ENCODE measurements at regions not wholly inside any gene's neighbourhood (a gene's known extent, or its start where the extent isn't known, plus 50 kb on each side); places are given as distances from the start of the nearest gene placed in this dataset.

GRCh38 chr4:36921476-36922216, 322.9 kb upstream of the NWD2 start:
- Histone ChIP-seq H3K9me3 (ENCODE audit: control insufficient read depth, insufficient read depth, low read depth, low read length) (no peaks in the 10 kb centered on the region), H3K27ac (ENCODE audit: extremely low read depth, low read depth, low read length) (no peak overlapping the region)
- POLR2A ChIA-PET = no interaction called here

More at GRCh38 chr4:36921476-36922216, 322.9 kb upstream of the NWD2 start:
- Histone ChIP-seq H3K4me1 (ENCODE audit: control insufficient read depth, insufficient read depth, low read length) (no peaks in the 10 kb centered on the region), H3K36me3 (ENCODE audit: control insufficient read depth in 2 of 2, insufficient read depth in 1 of 2, low read length in 2 of 2) (no peaks in the 10 kb centered on the region), H3K4me3 (ENCODE audit: low read depth, low read length) (no peak overlapping the region)
- CTCF ChIA-PET = no interaction called here
- TF ChIP-seq YY2 (tag by site-specific recombination; IDR thresholded peaks at IDR 0.05) (no peak), ZNF37A (tag by site-specific recombination; IDR thresholded peaks at IDR 0.05) (no peak), ZNF629 (tag by site-specific recombination; IDR thresholded peaks at IDR 0.05) (no peak), ZNF18 (tag by site-specific recombination; IDR thresholded peaks at IDR 0.05) (no peak), PRDM2 (tag by site-specific recombination; IDR thresholded peaks at IDR 0.05; ENCODE audit: borderline replicate concordance) (no peak), SP3 (tag by site-specific recombination; IDR thresholded peaks at IDR 0.05) (no peak), INSM2 (tag by site-specific recombination; IDR thresholded peaks at IDR 0.05) (no peak), ZNF114 (tag by site-specific recombination; IDR thresholded peaks at IDR 0.05) (no peak)

Data from HEK293 (cell line).